ES-I3 (cell line): ENCODE measurements at regions not wholly inside any gene's neighbourhood (a gene's known extent, or its start where the extent isn't known, plus 50 kb on each side); places are given as distances from the start of the nearest gene placed in this dataset.
"Not testable (repeated sequence)": the region's sequence is repeated elsewhere in the genome, so short reads cannot be mapped to it uniquely, and the experiment has no call there.

ENCODE experiments used
- H3K36me3 ChIP-seq: 2 replicates; pipeline ENCODE4 v1.6.1; 2013; ENCODE audit warnings: mild to moderate bottlenecking, low read length, control low read depth, moderate library complexity; ENCODE audit not compliant: insufficient read depth
- H3K4me1 ChIP-seq: 2 replicates; pipeline ENCODE4 v1.6.1; 2013; ENCODE audit warnings: mild to moderate bottlenecking, control low read depth, low read length; ENCODE audit not compliant: insufficient read depth
- H3K9ac ChIP-seq: 2 replicates; pipeline ENCODE4 v1.6.1; 2013; ENCODE audit warnings: low read depth, mild to moderate bottlenecking, low read length, moderate library complexity
- H3K9me3 ChIP-seq: 2 replicates; pipeline ENCODE4 v1.6.1; 2013; ENCODE audit warnings: mild to moderate bottlenecking, low read length, moderate library complexity; ENCODE audit not compliant: control insufficient read depth, insufficient read depth

DNA sequence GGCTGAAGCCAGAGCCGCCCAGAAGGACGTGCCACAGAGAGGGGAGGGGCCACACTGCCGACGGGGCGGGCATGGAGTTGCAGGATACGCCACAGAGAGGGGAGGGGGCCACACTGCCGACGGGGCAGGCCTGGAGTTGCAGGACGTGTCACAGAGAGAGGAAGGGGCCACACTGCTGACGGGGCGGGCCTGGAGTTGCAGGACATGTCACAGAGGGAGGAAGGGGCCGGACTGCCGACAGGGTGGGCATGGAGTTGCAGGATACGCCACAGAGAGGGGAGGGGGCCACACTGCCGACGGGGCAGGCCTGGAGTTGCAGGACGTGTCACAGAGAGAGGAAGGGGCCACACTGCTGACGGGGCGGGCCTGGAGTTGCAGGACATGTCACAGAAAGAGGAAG is 99.4 kb upstream of the C1orf174 start:
- H3K9ac ChIP-seq, H3K36me3 ChIP-seq, H3K4me1 ChIP-seq, H3K9me3 ChIP-seq: not testable (repeated sequence)

DNA sequence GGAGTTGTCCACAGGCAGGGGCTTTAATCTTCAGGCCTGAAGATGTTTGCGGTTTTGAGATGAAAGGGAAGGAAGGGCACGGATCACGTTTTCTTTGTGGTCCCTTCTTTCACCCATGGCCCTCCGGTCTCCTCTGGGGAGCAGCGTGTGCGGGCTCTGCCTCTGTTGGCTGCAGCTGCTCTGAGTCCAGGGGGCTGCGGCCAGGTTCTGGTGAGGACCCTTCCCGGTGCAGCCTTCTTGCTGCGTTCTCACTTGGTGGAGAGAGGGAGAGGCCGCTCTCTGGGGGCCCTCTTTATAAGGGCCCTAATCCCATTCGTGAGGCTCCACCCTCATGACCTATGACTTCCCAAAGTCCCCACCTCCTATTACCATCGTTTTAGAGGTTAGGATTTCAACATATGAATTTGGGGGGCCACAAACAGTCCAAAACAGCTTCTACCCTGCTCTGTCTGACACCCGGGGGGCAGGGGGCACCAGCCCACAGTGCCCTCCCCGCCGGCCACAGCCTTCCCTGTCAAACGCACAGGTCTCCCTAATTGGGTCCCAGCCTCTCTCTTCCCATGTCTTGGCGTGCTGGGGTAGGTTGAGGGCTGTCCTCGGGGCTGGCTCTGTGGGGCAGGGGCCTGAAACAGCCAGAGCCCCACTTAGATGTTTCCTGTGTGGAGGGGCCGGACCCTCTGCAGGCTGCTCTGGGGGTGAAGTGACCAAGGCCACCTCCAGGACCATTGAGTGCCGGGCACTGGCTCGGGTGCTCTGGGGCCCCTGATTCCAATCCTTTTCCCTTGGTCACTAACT is 100.1 kb upstream of the C1orf174 start:
- Histone ChIP-seq H3K4me1 (no peaks in the 10 kb centered on the region), H3K9me3 (no peaks in the 10 kb centered on the region), H3K9ac (no peak overlapping the region), H3K36me3 (no peaks in the 10 kb centered on the region)

DNA sequence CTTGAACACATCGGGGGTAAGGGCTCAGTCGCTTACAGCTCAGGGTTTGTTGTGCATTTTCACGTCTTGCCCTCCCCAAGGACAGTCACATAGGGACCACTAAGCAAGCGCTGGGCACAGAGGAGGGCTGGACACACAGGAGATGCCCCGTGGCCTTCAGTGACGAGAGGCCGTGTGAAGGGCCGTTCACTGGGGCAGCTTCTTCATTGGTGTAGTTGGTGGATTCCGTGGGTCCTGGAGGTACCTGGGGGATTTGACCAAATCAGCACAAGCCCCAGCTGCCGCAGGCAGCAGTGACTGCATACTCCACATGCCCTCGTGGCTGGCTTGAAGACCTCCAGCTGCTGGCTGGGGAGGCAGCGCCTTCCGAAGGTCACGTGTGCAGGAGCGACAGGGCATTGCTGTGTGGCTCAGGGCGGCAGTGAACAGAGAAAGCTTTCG is 100.8 kb upstream of the C1orf174 start:
- H3K9me3 ChIP-seq, result no peaks in the 10 kb centered on the region
- H3K9ac ChIP-seq, result no peak overlapping the region
- no peaks in the 10 kb centered on the region for H3K36me3 ChIP-seq
- no peaks in the 10 kb centered on the region for H3K4me1 ChIP-seq

DNA sequence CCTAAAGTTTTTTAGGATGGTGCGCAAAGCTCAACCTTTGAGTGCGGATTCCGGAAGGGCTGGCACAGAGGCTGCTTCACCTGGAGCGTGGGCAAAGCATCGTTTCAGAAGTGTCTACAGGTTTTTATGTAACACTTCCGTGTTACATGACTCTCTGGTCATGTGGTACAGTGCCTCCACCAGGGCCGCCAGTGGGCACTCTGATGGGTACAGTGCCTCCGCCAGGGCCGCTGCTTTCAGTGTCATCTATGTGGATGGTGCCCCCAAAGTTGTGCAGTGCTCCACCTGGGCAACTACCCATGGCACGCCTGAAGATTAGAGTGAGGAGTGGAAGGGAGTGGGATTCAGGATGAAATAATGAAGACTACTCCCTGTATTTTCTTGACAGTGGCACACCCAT is 101.4 kb upstream of the C1orf174 start:
- Histone ChIP-seq H3K36me3 (no peaks in the 10 kb centered on the region), H3K9ac (no peak overlapping the region), H3K9me3 (no peaks in the 10 kb centered on the region), H3K4me1 (no peaks in the 10 kb centered on the region)

DNA sequence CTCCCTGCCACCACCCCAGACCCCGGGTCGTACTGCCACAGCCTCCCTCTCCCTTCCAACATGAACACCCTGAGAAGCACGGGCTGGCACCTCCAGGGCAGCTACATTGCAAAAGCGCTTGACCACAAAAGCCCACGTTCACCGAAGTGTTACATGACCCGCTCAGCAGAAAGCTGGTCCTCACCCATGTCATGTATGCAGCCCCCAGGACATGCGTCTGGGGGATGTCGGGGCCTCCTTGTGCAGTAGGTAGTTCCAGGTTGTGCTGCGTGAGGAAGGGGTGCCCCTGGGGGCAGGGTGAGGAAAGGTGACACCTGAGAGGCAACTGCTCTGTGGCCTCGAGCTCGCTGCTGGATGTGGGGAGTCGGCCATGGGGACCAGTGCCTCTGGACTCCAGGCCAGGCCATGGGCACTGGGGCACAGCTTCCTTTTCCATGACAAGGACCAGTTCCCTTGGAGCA is 102.0 kb upstream of the C1orf174 start:
- Histone ChIP-seq H3K9me3 (no peaks in the 10 kb centered on the region; the same call in 1 of the 2 replicates), H3K36me3 (no peaks in the 10 kb centered on the region), H3K4me1 (no peaks in the 10 kb centered on the region), H3K9ac (no peak overlapping the region)

DNA sequence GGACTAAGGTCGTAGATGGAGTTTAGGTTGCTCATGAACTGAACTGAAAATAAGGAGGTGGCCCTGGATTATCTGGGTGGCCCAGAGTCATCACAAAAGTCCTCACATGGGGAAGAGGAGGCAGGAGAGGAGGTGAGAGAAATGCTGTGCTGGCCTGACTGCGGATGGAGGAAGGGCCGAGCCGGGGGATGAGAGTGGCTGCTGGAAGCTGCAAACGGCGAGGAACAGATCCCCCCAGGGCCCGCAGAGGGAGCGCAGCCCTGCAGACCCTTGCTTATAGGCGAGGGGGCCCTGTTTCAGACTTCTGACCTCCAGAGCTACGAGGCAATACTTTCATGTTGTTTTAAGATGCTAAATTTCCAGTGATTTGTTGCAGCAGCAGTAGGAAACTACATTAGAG is 102.7 kb upstream of the C1orf174 start:
- H3K36me3 ChIP-seq, result no peaks in the 10 kb centered on the region
- H3K4me1 ChIP-seq, result no peaks in the 10 kb centered on the region
- no peaks in the 10 kb centered on the region; the same call in 1 of the 2 replicates for H3K9me3 ChIP-seq
- no peak overlapping the region for H3K9ac ChIP-seq

DNA sequence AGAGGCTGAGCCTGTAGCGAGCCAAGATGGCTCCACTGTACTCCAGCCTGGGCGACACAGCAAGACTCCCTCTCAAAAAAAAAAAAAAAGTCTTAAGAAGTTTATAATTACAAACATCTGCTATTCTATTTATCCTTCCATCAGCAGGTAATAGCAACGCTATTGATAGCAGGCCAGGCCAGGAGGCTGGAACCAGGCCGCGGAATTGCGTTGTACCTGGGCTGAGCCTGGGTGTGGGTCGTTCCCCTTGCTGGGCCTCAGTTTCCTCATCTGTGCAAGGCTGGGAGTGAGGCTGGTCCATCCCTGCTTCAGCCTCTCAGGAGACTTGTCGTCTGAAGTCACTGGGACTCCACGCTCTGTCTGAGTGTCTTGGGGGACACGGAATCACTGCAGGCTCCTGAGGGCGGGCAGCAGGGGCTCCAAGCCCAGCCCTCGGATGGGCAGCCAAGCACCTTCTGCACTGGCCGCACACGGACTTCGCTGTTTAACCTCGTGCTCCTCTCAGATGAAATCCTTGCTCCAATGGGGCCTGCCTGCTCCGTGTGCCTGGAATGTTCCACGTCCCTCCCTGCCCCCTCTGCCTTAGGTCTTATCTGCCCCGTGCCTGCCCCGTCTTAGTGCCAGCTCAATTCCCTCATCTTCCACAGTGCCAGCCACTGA is 103.9 kb upstream of the C1orf174 start:
- Histone ChIP-seq H3K4me1 (no peaks in the 10 kb centered on the region), H3K9ac (no peak overlapping the region), H3K9me3 (no peaks in the 10 kb centered on the region; the same call in 1 of the 2 replicates), H3K36me3 (no peaks in the 10 kb centered on the region)

DNA sequence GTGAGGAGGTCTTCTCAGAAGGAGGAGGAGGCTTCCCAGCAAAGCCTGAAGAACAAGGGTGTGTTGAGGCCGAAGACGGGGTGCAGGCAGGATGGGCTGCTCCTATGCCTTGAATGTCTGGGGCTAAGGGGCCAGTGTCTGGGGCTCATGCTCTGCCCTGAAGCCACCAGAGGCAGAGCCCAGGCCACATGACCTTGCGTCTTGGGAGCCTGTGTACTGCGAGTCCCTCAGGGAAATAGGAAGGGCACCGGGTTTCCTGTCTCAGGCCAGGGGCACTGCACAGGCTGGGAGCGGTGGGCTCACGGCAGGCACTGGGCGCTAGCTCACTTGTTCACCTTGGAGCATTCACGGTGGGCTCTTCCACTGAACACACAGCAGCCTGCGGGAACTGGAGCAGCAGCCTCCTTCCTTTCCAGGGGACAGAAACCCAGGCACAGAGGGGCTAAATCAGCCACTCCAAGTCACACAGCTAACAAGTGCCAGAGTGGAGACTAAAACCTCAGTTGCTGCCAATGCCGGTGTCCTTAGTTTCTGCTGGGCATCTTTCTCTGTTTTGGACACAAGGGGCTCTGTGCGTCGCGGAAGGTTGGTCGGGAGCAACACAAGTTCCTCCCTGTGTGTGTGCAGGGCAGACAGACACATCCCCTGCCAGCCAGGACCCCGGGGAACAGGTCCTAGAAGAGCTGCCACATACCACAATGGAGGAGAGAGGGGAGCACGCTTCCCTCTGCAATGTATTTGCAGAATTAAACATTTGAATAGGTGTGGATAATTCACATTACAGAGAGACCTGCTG is 104.8 kb upstream of the C1orf174 start:
- Histone ChIP-seq H3K36me3 (no peaks in the 10 kb centered on the region), H3K9me3 (no peaks in the 10 kb centered on the region; the same call in 1 of the 2 replicates), H3K4me1 (no peaks in the 10 kb centered on the region), H3K9ac (no peak overlapping the region)

DNA sequence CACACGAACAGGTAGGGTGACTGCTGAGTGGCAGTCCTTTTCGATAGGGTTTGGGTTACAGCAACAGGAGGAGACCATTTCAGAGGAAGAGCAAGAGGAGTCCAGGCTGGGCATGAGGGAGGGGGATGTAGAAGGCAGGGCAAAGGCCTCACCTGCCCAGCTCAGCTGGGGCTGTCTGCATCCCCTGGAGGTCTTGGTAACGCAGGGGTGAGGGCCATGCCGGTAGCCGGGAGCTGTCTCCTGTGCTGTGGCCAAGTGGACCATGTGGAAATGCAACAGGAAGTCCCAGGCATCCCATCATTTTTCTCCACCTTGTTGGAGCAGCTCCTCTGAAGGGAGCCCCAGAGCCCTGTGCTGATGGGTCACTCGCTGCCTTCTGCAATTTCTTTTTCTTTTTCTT is 105.4 kb upstream of the C1orf174 start:
- Histone ChIP-seq H3K36me3 (no peaks in the 10 kb centered on the region), H3K9me3 (no peaks in the 10 kb centered on the region; the same call in 1 of the 2 replicates), H3K9ac (no peak overlapping the region), H3K4me1 (no peaks in the 10 kb centered on the region)

DNA sequence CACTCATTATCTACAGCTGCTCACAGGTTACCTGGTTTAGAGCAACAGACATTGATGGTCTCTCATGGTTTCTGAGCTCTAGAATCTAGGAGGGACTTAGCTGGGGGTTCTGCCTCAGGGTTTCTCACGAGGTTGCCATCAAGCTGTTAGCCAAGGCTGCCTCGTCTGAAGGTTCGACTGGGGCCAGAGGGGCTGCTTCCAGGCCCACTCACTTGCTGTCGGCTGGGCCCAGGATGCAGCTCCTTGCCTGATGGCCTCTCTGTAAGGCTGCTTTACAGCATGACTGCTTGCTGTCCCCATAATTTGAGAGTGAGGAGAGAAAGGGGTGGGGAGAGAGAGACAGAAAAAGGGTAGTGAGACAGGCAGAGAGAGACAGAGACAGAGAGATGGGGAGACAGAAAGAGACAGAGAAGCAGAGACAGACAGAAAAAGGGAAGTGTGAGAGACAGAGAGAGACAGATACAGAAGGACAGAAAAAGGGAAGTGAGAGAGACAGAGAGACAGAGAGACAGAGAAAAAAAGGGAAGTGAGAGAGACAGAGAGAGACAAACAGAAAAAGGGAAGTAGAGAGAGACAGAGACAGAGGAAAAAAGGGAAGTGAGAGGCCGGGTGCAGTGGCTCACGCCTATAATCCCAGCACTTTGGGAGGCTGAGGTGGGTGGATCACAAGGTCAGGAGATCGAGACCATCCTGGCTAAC is 106.8 kb upstream of the C1orf174 start:
- Histone ChIP-seq H3K9me3 (no peaks in the 10 kb centered on the region; the same call in 1 of the 2 replicates), H3K4me1 (no peaks in the 10 kb centered on the region), H3K9ac (no peak overlapping the region), H3K36me3 (no peaks in the 10 kb centered on the region)

DNA sequence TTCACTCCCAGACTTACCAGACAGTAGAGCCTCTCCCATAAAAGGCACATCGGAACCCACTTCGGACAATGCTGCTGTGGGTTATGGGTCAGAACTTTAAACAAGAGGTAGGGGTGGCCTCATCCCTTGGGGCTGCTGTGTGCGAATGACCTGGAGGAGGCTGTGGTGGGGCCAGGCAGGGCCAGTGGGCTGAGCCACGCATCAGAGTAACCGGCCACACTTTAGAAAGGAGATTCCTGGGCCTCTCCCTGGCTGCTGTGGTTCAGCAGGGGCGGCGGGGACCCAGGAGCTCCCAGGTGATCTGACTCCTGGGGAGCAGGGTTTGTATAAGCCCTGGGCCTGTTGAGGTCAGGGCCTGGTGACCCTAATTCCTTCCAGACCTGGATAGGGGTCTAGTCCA is 110.2 kb upstream of the C1orf174 start:
- Histone ChIP-seq H3K36me3 (no peaks in the 10 kb centered on the region), H3K4me1 (no peaks in the 10 kb centered on the region), H3K9ac (no peak overlapping the region), H3K9me3 (no peaks in the 10 kb centered on the region; the same call in 1 of the 2 replicates)

DNA sequence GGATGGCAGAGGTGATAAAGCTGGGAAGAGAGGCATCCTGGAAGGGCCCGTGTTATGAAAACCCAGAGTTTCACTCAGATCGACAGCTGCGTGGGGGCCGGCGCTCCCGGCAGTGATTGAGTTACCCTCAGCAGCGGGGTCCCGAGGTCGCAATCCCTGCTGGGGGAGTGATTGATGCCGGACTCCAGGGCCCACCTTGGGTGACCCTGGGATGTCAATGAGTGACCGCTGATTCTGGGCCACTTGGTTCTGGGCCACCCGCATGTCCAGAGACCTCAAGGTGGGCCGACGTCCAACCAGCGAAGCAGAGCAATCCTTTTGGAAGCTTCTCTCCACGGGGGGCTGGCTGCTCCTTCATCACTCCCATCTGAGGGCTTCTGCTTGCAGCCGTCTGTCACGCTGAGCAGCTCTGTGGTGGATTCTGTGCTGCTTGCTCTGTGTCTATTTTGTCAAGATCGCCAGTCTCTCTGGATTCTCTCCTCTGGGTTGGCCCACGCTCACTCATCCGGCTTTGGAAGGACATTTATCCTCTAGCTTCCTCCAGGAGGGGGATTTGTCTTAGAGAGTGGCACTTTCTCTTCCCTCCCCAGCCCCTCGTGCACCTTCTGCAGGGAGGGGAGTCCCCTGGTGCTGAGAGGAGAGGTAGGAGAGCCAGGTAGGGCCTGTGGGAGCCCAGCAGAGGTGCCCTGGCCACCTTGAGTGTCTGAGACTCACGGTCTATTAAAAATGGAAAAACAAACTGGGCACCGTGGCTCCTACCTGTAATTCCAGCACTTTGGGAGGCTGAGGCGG is 110.9 kb upstream of the C1orf174 start:
- Histone ChIP-seq H3K9ac (no peak overlapping the region), H3K36me3 (no peaks in the 10 kb centered on the region), H3K4me1 (no peaks in the 10 kb centered on the region), H3K9me3 (no peaks in the 10 kb centered on the region; the same call in none of the 2 replicates)

DNA sequence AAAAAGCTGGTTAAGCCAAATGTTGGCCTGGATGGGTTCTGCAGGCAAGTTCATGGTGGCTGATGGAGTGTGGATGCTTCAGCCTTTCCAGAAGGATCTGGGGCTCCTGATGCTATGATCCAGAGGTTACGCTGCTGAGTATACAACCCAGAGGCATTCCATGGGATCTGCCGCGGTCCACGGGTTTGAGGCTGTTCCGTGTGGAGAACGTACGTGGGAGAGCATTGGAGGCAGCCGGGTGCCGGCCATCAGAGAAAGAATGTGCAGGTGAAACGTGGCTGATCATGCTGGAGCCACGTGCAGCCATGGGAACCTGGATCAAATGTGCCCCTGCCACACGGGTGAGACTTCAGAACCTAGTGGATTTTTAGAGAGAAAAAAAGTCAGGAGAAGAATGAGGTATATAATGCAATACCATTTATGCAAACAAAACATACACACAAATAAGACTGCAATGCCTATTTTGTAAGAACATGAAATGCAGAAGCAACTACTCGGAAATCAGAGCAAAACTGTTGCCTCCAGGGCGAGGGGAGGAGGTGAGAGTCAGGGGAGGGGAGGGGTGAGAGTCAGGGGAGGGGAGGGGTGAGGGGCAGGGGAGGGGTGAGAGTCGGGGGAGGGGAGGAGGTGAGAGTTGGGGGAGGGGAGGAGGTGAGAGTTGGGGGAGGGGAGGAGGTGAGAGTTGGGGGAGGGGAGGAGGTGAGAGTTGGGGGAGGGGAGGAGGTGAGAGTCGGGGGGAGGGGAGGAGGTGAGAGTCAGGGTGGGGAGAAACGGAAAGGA is 116.5 kb upstream of the C1orf174 start:
- H3K4me1 ChIP-seq, result no peaks in the 10 kb centered on the region
- H3K9ac ChIP-seq, result no peak overlapping the region
- H3K9me3 ChIP-seq, result no peaks in the 10 kb centered on the region; the same call in 1 of the 2 replicates
- H3K36me3 ChIP-seq, result no peaks in the 10 kb centered on the region
